GM19452 (cell line): ENCODE measurements at regions not wholly inside any gene's neighbourhood (a gene's known extent, or its start where the extent isn't known, plus 50 kb on each side); places are given as distances from the start of the nearest gene placed in this dataset.

Experiments
- ATAC-seq: cut with Tn5 transposase; IDR thresholded peaks from one replicate; pipeline ENCODE4 v1.9.1; 2021; ENCODE audit not compliant: unreplicated experiment

- ATAC-seq = no peak
Measured at GRCh38 chr6:132003516-132004178, 52.5 kb upstream of the CCN2 start.
